ENCODE measurements at regions not wholly inside any gene's neighbourhood (a gene's known extent, or its start where the extent isn't known, plus 50 kb on each side); places are given as distances from the start of the nearest gene placed in this dataset.

DNA sequence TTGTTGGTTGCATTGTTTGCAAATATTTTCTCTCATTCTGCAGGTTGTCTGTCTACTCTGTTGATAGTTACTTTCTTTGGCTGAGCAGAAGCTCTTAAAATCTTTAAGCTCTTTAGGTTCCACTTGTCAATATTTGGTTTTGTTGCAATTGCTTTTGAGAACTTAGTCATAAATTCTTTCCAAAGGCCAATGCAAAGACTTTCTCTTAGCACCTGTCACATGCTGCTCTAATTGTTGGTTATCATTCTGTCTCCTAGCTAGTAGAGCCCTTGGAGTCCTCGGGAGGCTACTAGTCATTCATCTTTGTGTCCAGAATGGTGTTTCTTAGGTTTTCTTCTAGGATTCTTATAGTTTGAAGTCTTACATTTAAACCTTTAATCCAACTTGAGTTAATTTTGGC is 312.7 kb upstream of the PROX1 start:
- 77 to 86% methylated on average over 1 of the region's 1 CpG for WGBS, 2 donors
- no peak for TF ChIP-seq POLR2A (IDR thresholded peaks at IDR 0.05)
- intact Hi-C loops (cut with DNase I; ENCODE audit: low total_unique reads) = no loop called here

DNA sequence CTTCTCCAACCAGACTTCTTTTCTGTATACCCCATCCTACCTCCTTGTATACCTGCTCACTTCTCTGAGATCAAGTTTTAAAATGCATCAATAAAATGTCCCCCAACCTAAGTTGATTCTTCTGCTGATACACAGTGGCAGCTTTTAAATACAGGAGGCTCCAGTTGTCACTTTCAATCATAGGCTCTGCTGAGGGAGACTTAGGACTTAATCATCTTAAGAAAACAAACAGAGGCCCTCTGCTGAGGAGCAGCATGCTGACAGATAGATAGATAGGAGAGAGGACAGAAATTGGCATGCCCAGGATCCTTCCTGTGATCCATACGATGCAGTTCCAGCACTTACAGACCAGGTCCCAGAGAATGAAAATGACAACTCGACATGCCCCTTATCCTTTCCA is 311.0 kb upstream of the PROX1 start:
- no peak for DNase-seq (ENCODE audit: low spot score in 2 of 2)
- 65 to 87% methylated on average over 2 of the region's 2 CpGs for WGBS, 2 donors
- intact Hi-C loops (cut with DNase I; ENCODE audit: low total_unique reads) = no loop called here
- TF ChIP-seq CTCF (IDR thresholded peaks at IDR 0.05) (no peak), POLR2A (IDR thresholded peaks at IDR 0.05) (no peak)
- H3K4me3 ChIP-seq (ENCODE audit: low read depth, poor library complexity, severe bottlenecking) = no peak overlapping the region

More for the DNA sequence above, 312.7 kb upstream of the PROX1 start:
- H3K4me3 ChIP-seq (ENCODE audit: low read depth, poor library complexity, severe bottlenecking) = no peak overlapping the region
- DNase-seq (ENCODE audit: low spot score in 2 of 2) = no peak

GRCh38 chr1:213678348-213678747 is 309.4 kb upstream of the PROX1 start:
- TF ChIP-seq CTCF (IDR thresholded peaks at IDR 0.05) (no peak), POLR2A (IDR thresholded peaks at IDR 0.05) (no peak)
- intact Hi-C loops (cut with DNase I; ENCODE audit: low total_unique reads) = no loop called here
- DNase-seq (ENCODE audit: low spot score in 2 of 2) = no peak
- no peak overlapping the region for H3K4me3 ChIP-seq (ENCODE audit: low read depth, poor library complexity, severe bottlenecking)

DNA sequence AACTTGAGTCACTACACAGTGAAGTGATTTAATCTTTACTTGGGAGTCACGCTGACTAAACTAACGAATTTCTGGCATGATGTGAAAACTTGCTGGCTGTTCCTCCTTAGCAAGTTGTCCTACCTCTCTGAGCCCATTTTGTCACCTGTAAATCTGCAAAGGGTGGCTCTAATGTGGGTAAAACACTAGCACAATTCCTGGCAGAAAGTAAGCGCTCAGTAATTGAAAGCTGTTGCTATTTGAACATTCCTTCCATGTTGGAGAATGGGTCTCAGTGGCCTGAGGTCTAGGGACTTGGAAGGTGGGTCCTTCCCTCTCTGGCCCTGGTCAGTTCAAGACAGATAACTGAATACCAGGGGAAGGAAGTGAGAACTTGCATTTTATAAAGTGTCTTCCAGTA is 309.0 kb upstream of the PROX1 start:
- intact Hi-C loops (cut with DNase I; ENCODE audit: low total_unique reads) = no loop called here

GRCh38 chr1:213679153-213679552 is 308.6 kb upstream of the PROX1 start:
- 50 to 54% methylated on average over 3 of the region's 3 CpGs for WGBS, 2 donors
- no peak for DNase-seq (ENCODE audit: low spot score in 2 of 2)

More for the DNA sequence above, 309.0 kb upstream of the PROX1 start:
- TF ChIP-seq POLR2A (IDR thresholded peaks at IDR 0.05) (no peak), CTCF (IDR thresholded peaks at IDR 0.05) (no peak)
- no peak overlapping the region for H3K4me3 ChIP-seq (ENCODE audit: low read depth, poor library complexity, severe bottlenecking)
- WGBS, 2 donors = 65 to 68% methylated on average over 3 of the region's 3 CpGs
- DNase-seq (ENCODE audit: low spot score in 2 of 2) = no peak

DNA sequence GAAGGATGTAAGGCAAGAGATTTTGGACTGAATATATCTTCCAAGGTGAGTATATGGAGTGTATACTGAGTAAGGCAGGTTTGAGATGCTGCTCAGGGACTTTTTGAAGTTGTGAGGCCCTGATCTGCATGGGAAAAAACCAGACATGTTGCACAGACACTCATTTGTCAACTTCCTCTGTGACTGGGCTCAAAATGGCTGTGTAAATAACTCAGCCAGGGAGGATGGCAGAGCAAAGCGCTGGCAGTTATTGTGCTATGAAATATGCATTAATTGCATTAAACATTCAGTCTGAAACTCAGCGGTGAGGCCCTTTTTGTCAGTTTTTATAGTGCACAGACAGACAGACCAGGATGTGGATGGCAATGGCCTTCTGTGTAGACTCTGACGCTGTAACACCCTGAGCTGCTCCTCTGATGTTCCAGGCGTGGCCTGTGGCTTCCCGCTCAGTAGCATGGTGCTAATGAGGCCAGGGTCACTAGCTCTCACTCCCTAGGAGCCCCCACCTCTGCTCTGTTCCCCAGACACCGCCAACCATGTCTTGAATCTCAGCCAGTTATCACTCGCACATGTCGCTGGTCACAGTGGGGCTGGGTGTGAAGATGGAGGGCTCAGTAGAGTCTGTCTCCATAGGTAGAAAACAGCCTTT is 307.0 kb upstream of the PROX1 start:
- intact Hi-C loops (cut with DNase I; ENCODE audit: low total_unique reads) = no loop called here
- 84% methylated on average over 8 of the region's 8 CpGs for whole genome bisulfite sequencing, 2 donors
- TF ChIP-seq POLR2A (IDR thresholded peaks at IDR 0.05) = no peak
- TF ChIP-seq CTCF (IDR thresholded peaks at IDR 0.05) = no peak
- no peak overlapping the region for H3K4me3 ChIP-seq (ENCODE audit: low read depth, poor library complexity, severe bottlenecking)
- DNase-seq (ENCODE audit: low spot score in 2 of 2) = no peak

More at GRCh38 chr1:213679153-213679552, 308.6 kb upstream of the PROX1 start:
- TF ChIP-seq CTCF (IDR thresholded peaks at IDR 0.05) (no peak), POLR2A (IDR thresholded peaks at IDR 0.05) (no peak)
- no peak overlapping the region for H3K4me3 ChIP-seq (ENCODE audit: low read depth, poor library complexity, severe bottlenecking)
- intact Hi-C loops (cut with DNase I; ENCODE audit: low total_unique reads) = no loop called here

All from lower leg skin (tissue), 4 donors.